ENCODE measurements at regions not wholly inside any gene's neighbourhood (a gene's known extent, or its start where the extent isn't known, plus 50 kb on each side); places are given as distances from the start of the nearest gene placed in this dataset.

DNA sequence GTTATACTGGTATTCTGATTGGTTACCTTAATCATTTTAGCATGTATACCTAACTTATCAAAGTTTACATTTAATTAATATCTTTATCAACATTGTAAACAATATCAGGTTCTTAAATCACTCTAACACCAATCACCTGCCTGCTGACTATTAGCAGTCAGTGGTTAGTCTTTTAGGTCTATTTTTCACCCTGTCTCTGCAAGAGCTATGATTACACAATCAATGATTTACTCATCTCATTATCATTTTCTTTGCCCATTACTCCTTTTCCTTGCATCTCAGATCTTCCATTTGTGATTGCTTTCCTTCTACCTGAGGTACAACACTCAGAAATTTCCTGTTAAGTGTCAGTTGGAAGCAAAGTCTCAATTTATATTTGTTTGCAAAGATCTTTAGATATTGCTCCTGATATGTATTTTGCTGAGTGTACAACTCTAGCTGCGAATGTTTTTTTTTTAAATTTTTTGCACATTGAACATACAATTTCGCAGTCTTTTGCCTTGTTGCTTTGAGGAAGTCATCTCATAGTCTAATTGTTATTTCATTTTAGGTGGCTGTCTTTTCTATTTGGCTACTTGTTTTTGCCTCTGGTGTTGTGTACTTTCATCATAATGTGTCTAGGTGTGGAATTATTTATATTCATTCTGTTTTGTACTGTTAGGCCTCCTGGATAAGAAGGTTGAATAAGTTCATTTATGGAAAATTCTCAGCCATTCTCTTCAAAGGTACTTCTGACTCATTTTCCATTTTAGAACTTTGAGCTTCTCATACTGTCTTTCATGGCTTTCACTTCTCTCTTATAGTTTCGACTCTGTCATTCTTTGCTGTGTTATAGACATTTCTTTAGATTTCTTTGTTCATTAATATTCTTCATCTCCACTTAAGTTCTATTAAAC lies 104.9 kb upstream of the CEP162 start:
- CTCF ChIA-PET = no interaction called here
- POLR2A ChIA-PET = no interaction called here
- no peak for TF ChIP-seq TARDBP (IDR thresholded peaks at IDR 0.05)
- TF ChIP-seq ARNT (IDR thresholded peaks at IDR 0.05) = no peak
- no peak for TF ChIP-seq ZNF384 (IDR thresholded peaks at IDR 0.05)
- TF ChIP-seq BHLHE40 (IDR thresholded peaks at IDR 0.05; ENCODE audit: borderline replicate concordance) = no peak
- TF ChIP-seq FOXA1 (IDR thresholded peaks at IDR 0.05) = no peak
- TF ChIP-seq FOXK2 (IDR thresholded peaks at IDR 0.05) = no peak
- TF ChIP-seq FOXM1 (IDR thresholded peaks at IDR 0.05; ENCODE audit: borderline replicate concordance) = no peak
- no peak for TF ChIP-seq ELF4 (IDR thresholded peaks at IDR 0.05)
- TF ChIP-seq, protein P1, sequence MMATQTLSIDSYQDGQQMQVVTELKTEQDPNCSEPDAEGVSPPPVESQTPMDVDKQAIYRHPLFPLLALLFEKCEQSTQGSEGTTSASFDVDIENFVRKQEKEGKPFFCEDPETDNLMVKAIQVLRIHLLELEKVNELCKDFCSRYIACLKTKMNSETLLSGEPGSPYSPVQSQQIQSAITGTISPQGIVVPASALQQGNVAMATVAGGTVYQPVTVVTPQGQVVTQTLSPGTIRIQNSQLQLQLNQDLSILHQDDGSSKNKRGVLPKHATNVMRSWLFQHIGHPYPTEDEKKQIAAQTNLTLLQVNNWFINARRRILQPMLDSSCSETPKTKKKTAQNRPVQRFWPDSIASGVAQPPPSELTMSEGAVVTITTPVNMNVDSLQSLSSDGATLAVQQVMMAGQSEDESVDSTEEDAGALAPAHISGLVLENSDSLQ (IDR thresholded peaks at IDR 0.05) = no peak
- no peak for TF ChIP-seq CTBP1 (IDR thresholded peaks at IDR 0.05; ENCODE audit: borderline replicate concordance)
- TF ChIP-seq NFRKB (IDR thresholded peaks at IDR 0.05) = no peak
- no peak for TF ChIP-seq LEF1 (IDR thresholded peaks at IDR 0.05; ENCODE audit: borderline replicate concordance)
- no peak for DNase-seq (ENCODE audit: extremely low spot score)

DNA sequence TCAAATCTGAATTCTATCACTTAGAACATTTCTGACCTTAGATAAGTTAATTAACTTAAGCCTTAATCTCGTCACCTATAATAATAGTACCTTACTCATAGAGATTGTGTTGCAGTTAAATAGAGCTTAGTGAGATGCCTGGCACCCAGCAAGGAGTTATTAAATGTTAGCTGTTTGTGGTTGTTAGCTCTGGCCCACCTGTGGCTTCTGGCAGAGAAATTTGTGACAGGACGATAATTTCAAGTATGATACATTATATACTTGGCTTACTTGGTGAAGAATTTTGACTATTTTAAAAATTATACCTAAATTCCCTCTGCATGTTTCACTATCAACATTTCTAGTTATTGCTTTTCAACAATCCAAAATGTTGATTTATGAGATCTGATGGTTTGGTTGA lies 102.9 kb upstream of the CEP162 start:
- ChIA-PET CTCF (no interaction called here), POLR2A (no interaction called here)
- TF ChIP-seq ARNT (IDR thresholded peaks at IDR 0.05) (no peak), HDGF (IDR thresholded peaks at IDR 0.05; ENCODE audit: borderline replicate concordance) (no peak), TARDBP (IDR thresholded peaks at IDR 0.05) (no peak), FOXK2 (IDR thresholded peaks at IDR 0.05) (no peak), LEF1 (IDR thresholded peaks at IDR 0.05; ENCODE audit: borderline replicate concordance) (no peak), L3MBTL2 (conservative IDR thresholded peaks at IDR 0.05) (no peak), ZNF384 (IDR thresholded peaks at IDR 0.05) (no peak), ELF4 (IDR thresholded peaks at IDR 0.05) (no peak), NFRKB (IDR thresholded peaks at IDR 0.05) (no peak), FOXA1 (IDR thresholded peaks at IDR 0.05) (no peak), SP1 (IDR thresholded peaks at IDR 0.05) (no peak), FOXM1 (IDR thresholded peaks at IDR 0.05; ENCODE audit: borderline replicate concordance) (no peak), CTBP1 (IDR thresholded peaks at IDR 0.05; ENCODE audit: borderline replicate concordance) (no peak), SUZ12 (IDR thresholded peaks at IDR 0.05) (no peak), BHLHE40 (IDR thresholded peaks at IDR 0.05; ENCODE audit: borderline replicate concordance) (no peak)
- TF ChIP-seq, protein P1 (IDR thresholded peaks at IDR 0.05) = no peak
- no peak for DNase-seq (ENCODE audit: extremely low spot score)

DNA sequence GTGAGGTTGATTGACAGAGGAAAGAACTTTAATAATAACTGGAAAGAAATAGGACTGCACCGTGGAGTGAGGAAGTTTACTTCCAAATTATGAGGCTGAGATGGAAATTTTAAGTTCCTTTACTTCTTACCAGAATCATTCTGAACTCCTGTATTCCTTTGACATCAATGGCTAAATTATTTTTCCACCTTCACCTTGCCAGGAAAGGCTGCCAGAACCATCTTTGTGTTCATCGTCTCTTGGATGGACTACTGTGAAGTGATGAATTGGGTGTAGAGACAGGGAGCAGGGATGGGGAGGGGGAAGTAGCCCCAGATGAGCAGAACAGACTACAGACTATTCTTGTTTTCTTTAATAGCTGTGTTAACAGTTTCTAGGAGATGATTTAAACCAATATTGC lies 102.1 kb upstream of the CEP162 start:
- ChIA-PET CTCF (no interaction called here), POLR2A (no interaction called here)
- no peak for TF ChIP-seq FOXA1 (IDR thresholded peaks at IDR 0.05)
- TF ChIP-seq, protein P1 (IDR thresholded peaks at IDR 0.05) = peak; percentile 69
- no peak for DNase-seq (ENCODE audit: extremely low spot score)

DNA sequence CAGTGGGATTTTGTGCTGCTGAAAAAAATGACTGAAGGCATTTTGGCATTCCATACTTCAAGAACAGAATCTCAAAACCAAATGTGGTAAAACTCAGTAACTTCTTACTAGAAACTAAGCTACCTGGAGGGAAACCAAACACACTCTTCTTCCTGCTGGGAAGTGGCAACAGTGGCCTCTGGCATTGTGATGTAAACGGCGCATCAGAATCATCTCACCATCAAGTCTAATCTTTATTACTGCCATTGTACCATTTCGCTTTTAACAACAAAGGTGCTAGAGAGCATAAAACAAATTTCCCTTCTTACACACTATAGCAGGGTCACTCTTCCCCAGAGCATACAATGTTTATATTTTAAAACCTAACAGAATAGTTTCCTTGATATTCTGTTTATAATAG lies 101.6 kb upstream of the CEP162 start:
- no peak for DNase-seq (ENCODE audit: extremely low spot score)
- TF ChIP-seq SUZ12 (IDR thresholded peaks at IDR 0.05) = no peak
- TF ChIP-seq TARDBP (IDR thresholded peaks at IDR 0.05) = no peak
- TF ChIP-seq BHLHE40 (IDR thresholded peaks at IDR 0.05; ENCODE audit: borderline replicate concordance) = no peak
- TF ChIP-seq FOXM1 (IDR thresholded peaks at IDR 0.05; ENCODE audit: borderline replicate concordance) = no peak
- TF ChIP-seq NFRKB (IDR thresholded peaks at IDR 0.05) = no peak
- TF ChIP-seq, protein P1 (IDR thresholded peaks at IDR 0.05) = no peak
- no peak for TF ChIP-seq L3MBTL2 (conservative IDR thresholded peaks at IDR 0.05)
- no peak for TF ChIP-seq HDGF (IDR thresholded peaks at IDR 0.05; ENCODE audit: borderline replicate concordance)
- TF ChIP-seq ELF4 (IDR thresholded peaks at IDR 0.05) = no peak
- no peak for TF ChIP-seq FOXK2 (IDR thresholded peaks at IDR 0.05)
- TF ChIP-seq ZNF384 (IDR thresholded peaks at IDR 0.05) = no peak
- TF ChIP-seq CTBP1 (IDR thresholded peaks at IDR 0.05; ENCODE audit: borderline replicate concordance) = no peak
- TF ChIP-seq SP1 (IDR thresholded peaks at IDR 0.05) = no peak
- TF ChIP-seq FOXA1 (IDR thresholded peaks at IDR 0.05) = no peak
- TF ChIP-seq LEF1 (IDR thresholded peaks at IDR 0.05; ENCODE audit: borderline replicate concordance) = no peak
- no peak for TF ChIP-seq ARNT (IDR thresholded peaks at IDR 0.05)
- POLR2A ChIA-PET = no interaction called here
- CTCF ChIA-PET = interaction anchor here (0.6 kb wide), 1 partner anchor 41 kb away, joined by 3 read pairs; no protein-coding TSS in a partner anchor

DNA sequence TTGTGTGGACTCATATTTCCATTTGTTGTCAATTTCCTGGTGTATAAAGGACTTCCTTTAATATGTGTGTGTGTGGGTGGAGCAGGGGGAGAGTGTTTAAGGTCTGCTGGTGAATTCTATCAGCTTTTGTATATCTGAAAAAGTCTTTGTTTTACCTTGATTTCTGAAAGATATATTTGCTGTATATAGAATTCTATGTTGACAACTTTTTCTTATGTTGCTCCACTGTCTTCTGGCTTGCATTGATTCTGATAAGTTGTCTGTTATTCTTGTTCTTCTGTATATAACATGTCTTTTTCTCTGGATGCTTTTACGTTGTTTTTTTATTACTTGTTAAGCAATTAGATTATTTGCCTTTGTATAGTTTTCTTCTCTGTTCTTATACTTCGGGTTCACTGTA lies 90.0 kb upstream of the CEP162 start:
- no peak for DNase-seq (ENCODE audit: extremely low spot score)
- CTCF ChIA-PET = interaction anchor here (0.6 kb wide), 1 partner anchor 9 kb away, joined by 3 read pairs; no protein-coding TSS in a partner anchor
- POLR2A ChIA-PET = no interaction called here
- TF ChIP-seq HDGF (IDR thresholded peaks at IDR 0.05; ENCODE audit: borderline replicate concordance) (no peak), SUZ12 (IDR thresholded peaks at IDR 0.05) (no peak), BHLHE40 (IDR thresholded peaks at IDR 0.05; ENCODE audit: borderline replicate concordance) (no peak), FOXK2 (IDR thresholded peaks at IDR 0.05) (no peak)

Data from HEK293T (cell line).